ENCODE measurements at regions not wholly inside any gene's neighbourhood (a gene's known extent, or its start where the extent isn't known, plus 50 kb on each side); places are given as distances from the start of the nearest gene placed in this dataset.

DNA sequence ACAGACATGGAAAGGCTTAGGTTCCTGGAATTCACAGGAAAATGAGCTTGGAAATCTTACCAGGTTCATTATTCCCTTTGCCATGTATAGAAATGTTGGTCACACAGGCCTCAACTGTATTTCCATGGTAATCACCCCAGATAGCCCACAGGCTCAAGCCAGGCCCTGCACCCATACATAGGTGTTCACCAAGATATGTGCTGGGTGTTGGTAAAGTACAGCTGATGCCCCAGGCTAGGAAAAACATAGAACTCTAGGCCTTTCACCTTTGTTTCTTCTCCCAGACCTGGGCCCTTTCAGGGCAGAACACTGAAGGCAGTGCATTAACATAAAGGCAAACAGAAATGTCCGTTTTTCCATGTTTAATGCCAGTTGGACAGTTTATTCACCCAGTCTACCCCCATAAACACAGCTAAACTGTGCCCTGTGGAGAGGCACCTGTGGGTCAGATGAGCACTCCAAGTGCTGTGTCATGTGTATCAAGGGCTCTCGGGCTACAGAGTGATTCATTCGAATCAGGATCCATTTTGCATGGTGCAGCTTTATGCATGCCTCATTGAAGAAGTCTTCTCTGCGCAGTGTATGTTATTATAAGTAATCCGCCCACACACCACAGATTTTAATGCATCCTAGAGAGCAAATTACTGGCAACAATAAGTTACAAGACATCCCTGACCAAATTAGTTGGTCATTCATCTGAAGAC, 93.4 kb upstream of the SLC30A5 start:
- Histone ChIP-seq H3K79me2 (ENCODE audit: insufficient read depth, low read length) (no peaks in the 10 kb centered on the region), H3K4me2 (ENCODE audit: low read length) (no peak overlapping the region), H3K36me3 (ENCODE audit: control insufficient read depth in 1 of 2, insufficient read depth in 2 of 2, low read length in 2 of 2) (no peaks in the 10 kb centered on the region), H3K9me2 (ENCODE audit: insufficient read depth) (no peaks in the 10 kb centered on the region), H3K27me3 (ENCODE audit: insufficient read depth, low read length) (no peaks in the 10 kb centered on the region), H3K4me1 (ENCODE audit: control insufficient read depth in 1 of 2, insufficient read depth in 2 of 2, low read length in 2 of 2) (no peaks in the 10 kb centered on the region), H3K9me3 (ENCODE audit: control insufficient read depth in 1 of 2, insufficient read depth in 1 of 2, low read depth in 1 of 2, low read length in 2 of 2) (no peaks in the 10 kb centered on the region), H2AFZ (ENCODE audit: low read depth, low read length, poor library complexity, severe bottlenecking) (no peak overlapping the region), H4K20me1 (ENCODE audit: insufficient read depth) (no peaks in the 10 kb centered on the region), H3K9ac (ENCODE audit: low read length) (no peak overlapping the region), H3K4me3 (replicated peaks in 1 of 2; ENCODE audit: low read depth in 1 of 2, low read length in 2 of 2) (no peak overlapping the region), H3K27ac (ENCODE audit: low read depth, low read length) (no peak overlapping the region)
- ATAC-seq (no peak), DNase-seq (ENCODE audit: low read depth, low spot score) (no peak)
- POLR2A ChIA-PET = no interaction called here
- intact Hi-C loops (cut with micrococcal nuclease) = no loop called here
- CTCF ChIA-PET = no interaction called here
- TF ChIP-seq ELF1 (IDR thresholded peaks at IDR 0.05; ENCODE audit: borderline replicate concordance, low read depth) (no peak), ZFX (IDR thresholded peaks at IDR 0.05) (no peak), SIN3A (IDR thresholded peaks at IDR 0.05; ENCODE audit: low read depth) (no peak), CBX3 (IDR thresholded peaks at IDR 0.05; ENCODE audit: low read depth) (no peak), CEBPB (IDR thresholded peaks at IDR 0.05; ENCODE audit: low read depth) (no peak), FOSL1 (IDR thresholded peaks at IDR 0.05; ENCODE audit: low read depth) (no peak), POLR2A (IDR thresholded peaks at IDR 0.05; ENCODE audit: borderline replicate concordance, extremely low read depth, insufficient read depth, insufficient read length) (no peak), JUND (IDR thresholded peaks at IDR 0.05) (no peak)
- TF ChIP-seq, protein P1, sequence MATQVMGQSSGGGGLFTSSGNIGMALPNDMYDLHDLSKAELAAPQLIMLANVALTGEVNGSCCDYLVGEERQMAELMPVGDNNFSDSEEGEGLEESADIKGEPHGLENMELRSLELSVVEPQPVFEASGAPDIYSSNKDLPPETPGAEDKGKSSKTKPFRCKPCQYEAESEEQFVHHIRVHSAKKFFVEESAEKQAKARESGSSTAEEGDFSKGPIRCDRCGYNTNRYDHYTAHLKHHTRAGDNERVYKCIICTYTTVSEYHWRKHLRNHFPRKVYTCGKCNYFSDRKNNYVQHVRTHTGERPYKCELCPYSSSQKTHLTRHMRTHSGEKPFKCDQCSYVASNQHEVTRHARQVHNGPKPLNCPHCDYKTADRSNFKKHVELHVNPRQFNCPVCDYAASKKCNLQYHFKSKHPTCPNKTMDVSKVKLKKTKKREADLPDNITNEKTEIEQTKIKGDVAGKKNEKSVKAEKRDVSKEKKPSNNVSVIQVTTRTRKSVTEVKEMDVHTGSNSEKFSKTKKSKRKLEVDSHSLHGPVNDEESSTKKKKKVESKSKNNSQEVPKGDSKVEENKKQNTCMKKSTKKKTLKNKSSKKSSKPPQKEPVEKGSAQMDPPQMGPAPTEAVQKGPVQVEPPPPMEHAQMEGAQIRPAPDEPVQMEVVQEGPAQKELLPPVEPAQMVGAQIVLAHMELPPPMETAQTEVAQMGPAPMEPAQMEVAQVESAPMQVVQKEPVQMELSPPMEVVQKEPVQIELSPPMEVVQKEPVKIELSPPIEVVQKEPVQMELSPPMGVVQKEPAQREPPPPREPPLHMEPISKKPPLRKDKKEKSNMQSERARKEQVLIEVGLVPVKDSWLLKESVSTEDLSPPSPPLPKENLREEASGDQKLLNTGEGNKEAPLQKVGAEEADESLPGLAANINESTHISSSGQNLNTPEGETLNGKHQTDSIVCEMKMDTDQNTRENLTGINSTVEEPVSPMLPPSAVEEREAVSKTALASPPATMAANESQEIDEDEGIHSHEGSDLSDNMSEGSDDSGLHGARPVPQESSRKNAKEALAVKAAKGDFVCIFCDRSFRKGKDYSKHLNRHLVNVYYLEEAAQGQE (IDR thresholded peaks at IDR 0.05; ENCODE audit: low read depth) = no peak
- no TSS peak for BruUV-seq (replicated peaks)
- RAD21 ChIA-PET (ENCODE audit: low non-redundant PET in 1 of 2, low total read pairs in 2 of 2, uncharacterized antibody in 2 of 2, unreplicated experiment in 2 of 2) = no interaction called here

Data from HCT116 (cell line).